HepG2 (cell line): ENCODE measurements at regions not wholly inside any gene's neighbourhood (a gene's known extent, or its start where the extent isn't known, plus 50 kb on each side); places are given as distances from the start of the nearest gene placed in this dataset.

Experiments
- ATAC-seq: fragments of 200-7000 bp; cut with Tn5 transposase; 3 replicates; pipeline ENCODE4 v1.9.1; 2020; ENCODE audit warnings: mild to moderate bottlenecking, moderate library complexity
- BruUV-seq: library from RNA; stranded (reverse); fragments of 400-500 nt; replicated peaks from 2 replicates; lab custom pipeline; 2021; lab: Mats Ljungman, UMichigan
- CTCF ChIA-PET: fragments of 300-600 bp; formaldehyde crosslinking; extraction: SDS; loops from one replicate; lab custom pipeline; 2021; ENCODE audit warnings: low total read pairs, inconsistent platforms, low intra/inter-chr PET ratio; lab: Yijun Ruan, JAX
- POLR2A ChIA-PET: fragments of 350-600 bp; sonication (Branson Sonifier 250); formaldehyde crosslinking; loops from one replicate; lab custom pipeline; 2020; ENCODE audit warnings: antibody characterized with exemption, inconsistent platforms; lab: Yijun Ruan, JAX
- DNase-seq: peaks from one replicate; pipeline ENCODE4 v3.0.0-alpha.2; 2015; ENCODE audit warnings: low spot score
- FAIRE-seq: peaks from 3 replicates; lab custom pipeline; 2011; peaks lifted over from hg19 to GRCh38; lab: Jason Lieb, UNC
- H2AFZ ChIP-seq: one replicate; pipeline ENCODE4 v1.6.1; 2011; ENCODE audit warnings: low read length, inconsistent platforms
- H3K27ac ChIP-seq: fragments of 300-600 bp; 3 replicates; pipeline ENCODE4 v1.8.0; 2011; ENCODE audit warnings: mixed run types, mild to moderate bottlenecking, mixed read lengths, low read length, inconsistent platforms; ENCODE audit not compliant: insufficient read depth; ENCODE audit errors: extremely low read length
- H3K27me3 ChIP-seq, 2 experiments: fragments of 200-600 bp in 1 of 2; 2 replicates in 1 of 2; 3 replicates in 1 of 2; pipeline versions ENCODE4 v1.6.0 to v1.8.0; 2011; ENCODE audit warnings: low read length in 2 of 2, mild to moderate bottlenecking in 2 of 2, moderate library complexity in 2 of 2, inconsistent platforms in 1 of 2; ENCODE audit not compliant: insufficient read depth in 2 of 2, control insufficient read depth in 1 of 2
- H3K36me3 ChIP-seq, 2 experiments: fragments of 200-600 bp in 1 of 2; replicated peaks in 1 of 2; 2 replicates in 1 of 2; 3 replicates in 1 of 2; pipeline versions ENCODE4 v1.5.1 to v1.8.0; 2011; ENCODE audit warnings: low read length in 2 of 2, inconsistent platforms in 1 of 2; ENCODE audit not compliant: insufficient read depth in 2 of 2, control insufficient read depth in 1 of 2
- H3K4me1 ChIP-seq: 2 replicates; pipeline ENCODE4 v1.5.1; 2012; ENCODE audit warnings: low read length, inconsistent platforms; ENCODE audit not compliant: insufficient read depth
- H3K4me2 ChIP-seq: 2 replicates; pipeline ENCODE4 v1.6.0; 2011; ENCODE audit warnings: low read depth, low read length, inconsistent platforms
- H3K4me3 ChIP-seq, 3 experiments: fragments of 200-600 bp in 1 of 3; sonication (generic), shearing (Covaris generic) in 1 of 3; replicated peaks in 1 of 3; 2 replicates each; pipeline ENCODE4 v1.5.1; 2011 to 2016; ENCODE audit warnings: low read length in 3 of 3, inconsistent platforms in 2 of 3, low read depth in 2 of 3, mild to moderate bottlenecking in 2 of 3, control low read depth in 1 of 3, mixed read lengths in 1 of 3; ENCODE audit not compliant: insufficient read depth in 1 of 3
- H3K79me2 ChIP-seq: one replicate; pipeline ENCODE4 v1.6.1; 2011; ENCODE audit warnings: low read length, inconsistent platforms; ENCODE audit not compliant: insufficient read depth
- H3K9ac ChIP-seq: 2 replicates; pipeline ENCODE4 v1.6.0; 2011; ENCODE audit warnings: mild to moderate bottlenecking, low read depth, low read length, inconsistent platforms; ENCODE audit not compliant: insufficient read depth
- H3K9me3 ChIP-seq: 2 replicates; pipeline ENCODE4 v1.5.1; 2012; ENCODE audit warnings: mild to moderate bottlenecking, low read length
- H4K20me1 ChIP-seq: 2 replicates; pipeline ENCODE4 v1.6.0; 2011; ENCODE audit warnings: inconsistent platforms, mild to moderate bottlenecking, low read length, moderate library complexity; ENCODE audit not compliant: insufficient read depth
- FOXK1 ChIP-seq: sonication (generic); formaldehyde crosslinking; IDR thresholded peaks from 2 replicates; pipeline ENCODE4 v1.4.0; 2020; ENCODE audit warnings: low read depth, missing genetic modification reagents, borderline replicate concordance
- HNRNPUL1 ChIP-seq: fragments of 200-400 bp; formaldehyde crosslinking; IDR thresholded peaks from 2 replicates; pipeline ENCODE4 v1.6.1; 2017; ENCODE audit warnings: low read depth, mild to moderate bottlenecking, low read length, moderate library complexity
- JUNB ChIP-seq: sonication (generic); formaldehyde crosslinking; IDR thresholded peaks from 2 replicates; pipeline ENCODE4 v1.8.0; 2022; ENCODE audit warnings: missing genetic modification reagents, mild to moderate bottlenecking, borderline replicate concordance
- MXI1 ChIP-seq: IDR thresholded peaks from 3 replicates; pipeline ENCODE4 v1.6.1; 2012; ENCODE audit warnings: low read depth, low read length, inconsistent platforms, borderline replicate concordance
- NFATC3 ChIP-seq: sonication (generic); formaldehyde crosslinking; IDR thresholded peaks from 2 replicates; pipeline ENCODE4 v1.5.1; 2020; ENCODE audit warnings: mild to moderate bottlenecking, missing genetic modification reagents
- ZBTB42 ChIP-seq: sonication (generic); formaldehyde crosslinking; IDR thresholded peaks from 2 replicates; pipeline ENCODE4 v1.5.0; 2020; ENCODE audit warnings: mild to moderate bottlenecking, missing genetic modification reagents
- ZFAT ChIP-seq: sonication (generic); formaldehyde crosslinking; conservative IDR thresholded peaks from 2 replicates; pipeline ENCODE4 v1.8.1; 2023; ENCODE audit warnings: missing genetic modification reagents, inconsistent platforms
- ZNF496 ChIP-seq: sonication (generic); formaldehyde crosslinking; IDR thresholded peaks from 2 replicates; pipeline ENCODE4 v1.8.1; 2023; ENCODE audit warnings: mild to moderate bottlenecking, moderate library complexity, missing genetic modification reagents; ENCODE audit not compliant: insufficient replicate concordance
- WGBS: methylation state at CpG from one replicate; pipeline ENCODE4 v1.1.6; 2017; ENCODE audit warnings: low lambda C conversion rate; 5-methylcytosine and 5-hydroxymethylcytosine counted together
- in situ Hi-C: cut with HindIII; loops from 2 replicates; pipeline ENCODE4 v1.10.0; 2017; ENCODE audit warnings: low pct_unique_long_range_greater_than_20kb; ENCODE audit not compliant: extremely low pct_ligation_motif_present
- intact Hi-C: fragments of 100-400 bp; cut with micrococcal nuclease; formaldehyde crosslinking; loops from one replicate; pipeline ENCODE4 v1.10.0; 2022; ENCODE audit not compliant: unreplicated experiment
- TF ChIP-seq, protein P1 (sequence below): IDR thresholded peaks from 2 replicates; pipeline ENCODE4 v1.6.1; 2016; ENCODE audit warnings: control low read depth
- TF ChIP-seq, protein P2 (sequence below): sonication (generic); formaldehyde crosslinking; IDR thresholded peaks from 2 replicates; pipeline ENCODE4 v1.4.0; 2020; ENCODE audit warnings: missing genetic modification reagents
- TF ChIP-seq, protein P3 (sequence below): sonication (generic); formaldehyde crosslinking; IDR thresholded peaks from 2 replicates; pipeline ENCODE4 v1.4.0; 2020; ENCODE audit warnings: missing genetic modification reagents
- TF ChIP-seq, protein P4 (sequence below): sonication (generic); formaldehyde crosslinking; conservative IDR thresholded peaks from 2 replicates; pipeline ENCODE4 v1.4.0; 2020; ENCODE audit warnings: mild to moderate bottlenecking, missing genetic modification reagents, moderate library complexity
- TF ChIP-seq, protein P5 (sequence below): sonication (generic); formaldehyde crosslinking; IDR thresholded peaks from 2 replicates; pipeline ENCODE4 v1.4.0; 2020; ENCODE audit warnings: missing genetic modification reagents, borderline replicate concordance

DNA sequence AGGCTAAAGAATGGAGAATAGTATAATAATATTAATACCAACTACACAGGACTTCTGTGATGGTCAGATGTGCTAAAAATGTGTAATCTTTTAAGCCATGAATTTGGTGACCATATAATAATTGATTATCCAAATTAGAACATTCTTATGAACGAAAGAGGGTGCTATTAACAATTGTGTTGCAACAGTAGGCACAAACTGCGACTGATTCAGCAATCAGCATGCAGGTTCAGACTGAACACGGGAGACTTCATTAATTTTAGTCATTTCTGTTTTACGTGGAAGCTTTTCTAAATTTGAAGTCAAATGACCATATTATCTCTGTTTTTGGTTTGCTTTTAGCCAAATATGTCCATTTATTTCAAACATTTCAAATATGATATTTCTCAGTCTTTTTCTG is 54.6 kb upstream of the CHST9 start:
- H3K79me2 ChIP-seq, result no peaks in the 10 kb centered on the region
- BruUV-seq, result no TSS peak
- POLR2A ChIA-PET, result no interaction called here
- no peaks in the 10 kb centered on the region for H4K20me1 ChIP-seq
- no peaks in the 10 kb centered on the region for H3K4me1 ChIP-seq
- WGBS, result 0% methylated on average over 4 of the region's 4 CpGs
- H3K9me3 ChIP-seq, result no peaks in the 10 kb centered on the region
- intact Hi-C loops, result no loop called here
- no peak overlapping the region for H3K4me2 ChIP-seq
- no peak overlapping the region for H2AFZ ChIP-seq
- in situ Hi-C loops, result no loop called here
- no peak overlapping the region for H3K9ac ChIP-seq
- no peaks in the 10 kb centered on the region for H3K27me3 ChIP-seq
- H3K4me3 ChIP-seq, result no peak overlapping the region
- CTCF ChIA-PET, result no interaction called here
- DNase-seq, result no peak
- ATAC-seq, result no peak
- H3K36me3 ChIP-seq, result no peaks in the 10 kb centered on the region
- H3K27ac ChIP-seq, result no peak overlapping the region
- FAIRE-seq, result no peak
- no peak for TF ChIP-seq FOXK1 (CRISPR knock-in tag)
- TF ChIP-seq, protein P1, sequence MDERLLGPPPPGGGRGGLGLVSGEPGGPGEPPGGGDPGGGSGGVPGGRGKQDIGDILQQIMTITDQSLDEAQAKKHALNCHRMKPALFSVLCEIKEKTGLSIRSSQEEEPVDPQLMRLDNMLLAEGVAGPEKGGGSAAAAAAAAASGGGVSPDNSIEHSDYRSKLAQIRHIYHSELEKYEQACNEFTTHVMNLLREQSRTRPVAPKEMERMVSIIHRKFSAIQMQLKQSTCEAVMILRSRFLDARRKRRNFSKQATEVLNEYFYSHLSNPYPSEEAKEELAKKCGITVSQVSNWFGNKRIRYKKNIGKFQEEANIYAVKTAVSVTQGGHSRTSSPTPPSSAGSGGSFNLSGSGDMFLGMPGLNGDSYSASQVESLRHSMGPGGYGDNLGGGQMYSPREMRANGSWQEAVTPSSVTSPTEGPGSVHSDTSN (CRISPR knock-in tag), result no peak
- TF ChIP-seq ZNF496 (CRISPR knock-in tag), result no peak
- TF ChIP-seq ZBTB42 (CRISPR knock-in tag), result no peak
- no peak for TF ChIP-seq HNRNPUL1
- TF ChIP-seq, protein P2, sequence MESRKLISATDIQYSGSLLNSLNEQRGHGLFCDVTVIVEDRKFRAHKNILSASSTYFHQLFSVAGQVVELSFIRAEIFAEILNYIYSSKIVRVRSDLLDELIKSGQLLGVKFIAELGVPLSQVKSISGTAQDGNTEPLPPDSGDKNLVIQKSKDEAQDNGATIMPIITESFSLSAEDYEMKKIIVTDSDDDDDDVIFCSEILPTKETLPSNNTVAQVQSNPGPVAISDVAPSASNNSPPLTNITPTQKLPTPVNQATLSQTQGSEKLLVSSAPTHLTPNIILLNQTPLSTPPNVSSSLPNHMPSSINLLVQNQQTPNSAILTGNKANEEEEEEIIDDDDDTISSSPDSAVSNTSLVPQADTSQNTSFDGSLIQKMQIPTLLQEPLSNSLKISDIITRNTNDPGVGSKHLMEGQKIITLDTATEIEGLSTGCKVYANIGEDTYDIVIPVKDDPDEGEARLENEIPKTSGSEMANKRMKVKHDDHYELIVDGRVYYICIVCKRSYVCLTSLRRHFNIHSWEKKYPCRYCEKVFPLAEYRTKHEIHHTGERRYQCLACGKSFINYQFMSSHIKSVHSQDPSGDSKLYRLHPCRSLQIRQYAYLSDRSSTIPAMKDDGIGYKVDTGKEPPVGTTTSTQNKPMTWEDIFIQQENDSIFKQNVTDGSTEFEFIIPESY (CRISPR knock-in tag), result no peak
- TF ChIP-seq JUNB (CRISPR knock-in tag), result no peak
- TF ChIP-seq, protein P3, sequence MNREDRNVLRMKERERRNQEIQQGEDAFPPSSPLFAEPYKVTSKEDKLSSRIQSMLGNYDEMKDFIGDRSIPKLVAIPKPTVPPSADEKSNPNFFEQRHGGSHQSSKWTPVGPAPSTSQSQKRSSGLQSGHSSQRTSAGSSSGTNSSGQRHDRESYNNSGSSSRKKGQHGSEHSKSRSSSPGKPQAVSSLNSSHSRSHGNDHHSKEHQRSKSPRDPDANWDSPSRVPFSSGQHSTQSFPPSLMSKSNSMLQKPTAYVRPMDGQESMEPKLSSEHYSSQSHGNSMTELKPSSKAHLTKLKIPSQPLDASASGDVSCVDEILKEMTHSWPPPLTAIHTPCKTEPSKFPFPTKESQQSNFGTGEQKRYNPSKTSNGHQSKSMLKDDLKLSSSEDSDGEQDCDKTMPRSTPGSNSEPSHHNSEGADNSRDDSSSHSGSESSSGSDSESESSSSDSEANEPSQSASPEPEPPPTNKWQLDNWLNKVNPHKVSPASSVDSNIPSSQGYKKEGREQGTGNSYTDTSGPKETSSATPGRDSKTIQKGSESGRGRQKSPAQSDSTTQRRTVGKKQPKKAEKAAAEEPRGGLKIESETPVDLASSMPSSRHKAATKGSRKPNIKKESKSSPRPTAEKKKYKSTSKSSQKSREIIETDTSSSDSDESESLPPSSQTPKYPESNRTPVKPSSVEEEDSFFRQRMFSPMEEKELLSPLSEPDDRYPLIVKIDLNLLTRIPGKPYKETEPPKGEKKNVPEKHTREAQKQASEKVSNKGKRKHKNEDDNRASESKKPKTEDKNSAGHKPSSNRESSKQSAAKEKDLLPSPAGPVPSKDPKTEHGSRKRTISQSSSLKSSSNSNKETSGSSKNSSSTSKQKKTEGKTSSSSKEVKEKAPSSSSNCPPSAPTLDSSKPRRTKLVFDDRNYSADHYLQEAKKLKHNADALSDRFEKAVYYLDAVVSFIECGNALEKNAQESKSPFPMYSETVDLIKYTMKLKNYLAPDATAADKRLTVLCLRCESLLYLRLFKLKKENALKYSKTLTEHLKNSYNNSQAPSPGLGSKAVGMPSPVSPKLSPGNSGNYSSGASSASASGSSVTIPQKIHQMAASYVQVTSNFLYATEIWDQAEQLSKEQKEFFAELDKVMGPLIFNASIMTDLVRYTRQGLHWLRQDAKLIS (CRISPR knock-in tag), result no peak
- no peak for TF ChIP-seq NFATC3 (CRISPR knock-in tag)
- TF ChIP-seq, protein P4, sequence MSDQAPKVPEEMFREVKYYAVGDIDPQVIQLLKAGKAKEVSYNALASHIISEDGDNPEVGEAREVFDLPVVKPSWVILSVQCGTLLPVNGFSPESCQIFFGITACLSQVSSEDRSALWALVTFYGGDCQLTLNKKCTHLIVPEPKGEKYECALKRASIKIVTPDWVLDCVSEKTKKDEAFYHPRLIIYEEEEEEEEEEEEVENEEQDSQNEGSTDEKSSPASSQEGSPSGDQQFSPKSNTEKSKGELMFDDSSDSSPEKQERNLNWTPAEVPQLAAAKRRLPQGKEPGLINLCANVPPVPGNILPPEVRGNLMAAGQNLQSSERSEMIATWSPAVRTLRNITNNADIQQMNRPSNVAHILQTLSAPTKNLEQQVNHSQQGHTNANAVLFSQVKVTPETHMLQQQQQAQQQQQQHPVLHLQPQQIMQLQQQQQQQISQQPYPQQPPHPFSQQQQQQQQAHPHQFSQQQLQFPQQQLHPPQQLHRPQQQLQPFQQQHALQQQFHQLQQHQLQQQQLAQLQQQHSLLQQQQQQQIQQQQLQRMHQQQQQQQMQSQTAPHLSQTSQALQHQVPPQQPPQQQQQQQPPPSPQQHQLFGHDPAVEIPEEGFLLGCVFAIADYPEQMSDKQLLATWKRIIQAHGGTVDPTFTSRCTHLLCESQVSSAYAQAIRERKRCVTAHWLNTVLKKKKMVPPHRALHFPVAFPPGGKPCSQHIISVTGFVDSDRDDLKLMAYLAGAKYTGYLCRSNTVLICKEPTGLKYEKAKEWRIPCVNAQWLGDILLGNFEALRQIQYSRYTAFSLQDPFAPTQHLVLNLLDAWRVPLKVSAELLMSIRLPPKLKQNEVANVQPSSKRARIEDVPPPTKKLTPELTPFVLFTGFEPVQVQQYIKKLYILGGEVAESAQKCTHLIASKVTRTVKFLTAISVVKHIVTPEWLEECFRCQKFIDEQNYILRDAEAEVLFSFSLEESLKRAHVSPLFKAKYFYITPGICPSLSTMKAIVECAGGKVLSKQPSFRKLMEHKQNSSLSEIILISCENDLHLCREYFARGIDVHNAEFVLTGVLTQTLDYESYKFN, result no peak
- TF ChIP-seq ZFAT, result no peak
- TF ChIP-seq, protein P5, sequence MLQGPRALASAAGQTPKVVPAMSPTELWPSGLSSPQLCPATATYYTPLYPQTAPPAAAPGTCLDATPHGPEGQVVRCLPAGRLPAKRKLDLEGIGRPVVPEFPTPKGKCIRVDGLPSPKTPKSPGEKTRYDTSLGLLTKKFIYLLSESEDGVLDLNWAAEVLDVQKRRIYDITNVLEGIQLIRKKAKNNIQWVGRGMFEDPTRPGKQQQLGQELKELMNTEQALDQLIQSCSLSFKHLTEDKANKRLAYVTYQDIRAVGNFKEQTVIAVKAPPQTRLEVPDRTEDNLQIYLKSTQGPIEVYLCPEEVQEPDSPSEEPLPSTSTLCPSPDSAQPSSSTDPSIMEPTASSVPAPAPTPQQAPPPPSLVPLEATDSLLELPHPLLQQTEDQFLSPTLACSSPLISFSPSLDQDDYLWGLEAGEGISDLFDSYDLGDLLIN (CRISPR knock-in tag), result no peak
- no peak for TF ChIP-seq MXI1
